ENCODE measurements at regions not wholly inside any gene's neighbourhood (a gene's known extent, or its start where the extent isn't known, plus 50 kb on each side); places are given as distances from the start of the nearest gene placed in this dataset.
"Not testable (repeated sequence)": the region's sequence is repeated elsewhere in the genome, so short reads cannot be mapped to it uniquely, and the experiment has no call there.

GRCh38 chr22:48301908-48302307 lies 1525.8 kb downstream of the BRD1 start:
- DNase-seq, result no peak

- DNase-seq, result no peak
These were observed 1526.3 kb downstream of the BRD1 start for GRCh38 chr22:48301421-48301820.

DNA sequence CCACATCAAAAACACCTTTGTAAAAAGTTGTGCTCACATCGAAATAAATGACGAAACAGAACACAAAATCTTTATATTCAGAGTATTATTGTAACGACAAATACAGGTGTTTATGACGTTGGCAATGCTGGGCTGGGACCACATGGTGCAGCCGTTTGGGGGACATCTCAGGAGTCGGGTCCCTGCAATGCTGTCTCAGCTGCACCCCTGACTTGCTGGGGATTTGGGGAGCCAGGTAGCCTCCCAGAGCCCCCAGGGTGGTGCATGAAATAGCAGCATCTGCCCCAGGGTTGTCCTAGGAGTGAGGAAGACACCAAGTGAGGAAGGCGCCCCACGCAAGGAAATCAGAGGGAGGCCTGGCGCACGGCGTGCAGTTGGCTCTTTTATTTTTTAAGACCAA lies 1526.8 kb downstream of the BRD1 start:
- DNase-seq, result no peak

- DNase-seq, result no peak
These were observed 1527.9 kb downstream of the BRD1 start for GRCh38 chr22:48299801-48300200.

DNA sequence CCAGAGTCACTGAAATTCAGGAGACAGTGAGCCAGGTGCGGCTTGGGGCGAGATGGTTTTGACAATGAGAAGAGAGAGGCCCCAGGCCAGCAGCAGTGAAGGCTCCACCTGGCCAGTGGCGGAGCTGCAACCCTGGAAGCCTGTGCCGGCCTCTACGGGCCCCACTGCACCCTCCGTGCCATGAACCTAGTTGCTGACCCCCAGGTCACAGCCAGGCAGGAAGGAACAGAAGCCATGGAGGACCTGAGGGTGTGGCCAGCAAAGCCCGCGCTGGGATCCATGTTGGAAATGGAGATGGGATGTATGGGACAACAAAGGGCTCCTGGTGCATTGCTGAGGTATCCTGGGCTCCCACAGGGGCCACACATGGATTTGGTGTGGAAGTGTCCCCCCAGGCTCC lies 1528.5 kb downstream of the BRD1 start:
- DNase-seq, result no peak

DNA sequence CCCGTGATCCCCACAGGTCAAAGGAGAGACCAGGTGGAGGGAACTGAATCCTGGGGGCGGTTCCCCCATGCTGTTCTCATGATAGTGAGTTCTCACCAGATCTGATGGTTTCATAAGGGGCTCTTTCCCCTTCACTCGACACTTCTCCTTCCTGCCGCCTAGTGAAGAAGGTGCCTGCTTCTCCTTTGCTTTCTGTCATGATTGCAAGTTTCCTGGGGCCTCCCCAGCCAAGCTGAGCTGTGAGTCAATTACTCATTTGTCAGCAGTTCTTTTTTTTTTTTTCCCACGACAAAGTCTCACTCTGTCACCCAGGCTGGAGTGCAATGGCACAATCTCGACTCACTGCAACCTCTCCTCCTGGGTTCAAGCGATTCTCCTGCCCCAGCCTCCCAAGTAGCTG lies 1530.4 kb downstream of the BRD1 start:
- DNase-seq, result no peak

DNA sequence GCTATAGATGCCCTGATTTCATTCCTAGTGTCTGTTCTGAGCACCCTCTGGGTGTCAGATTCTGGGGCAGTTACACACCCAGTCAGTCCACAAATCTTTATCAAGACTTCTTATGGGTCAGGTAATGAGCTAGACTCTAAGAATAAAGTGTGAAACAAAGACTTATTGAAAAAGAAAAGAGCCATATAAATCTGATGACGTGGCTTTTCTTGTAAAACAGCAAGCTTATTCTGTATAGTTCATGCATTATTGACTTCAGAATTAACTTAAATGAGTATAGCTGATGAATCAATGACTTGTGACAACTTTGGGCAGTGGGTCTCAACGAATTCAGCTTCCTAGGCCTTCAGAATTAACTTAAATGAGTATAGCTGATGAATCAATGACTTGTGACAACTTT lies 1527.5 kb downstream of the TBC1D22A start:
- DNase-seq, result not testable (repeated sequence)

- DNase-seq, result no peak
These were observed 1526.0 kb downstream of the TBC1D22A start for GRCh38 chr22:48288376-48288940.

DNA sequence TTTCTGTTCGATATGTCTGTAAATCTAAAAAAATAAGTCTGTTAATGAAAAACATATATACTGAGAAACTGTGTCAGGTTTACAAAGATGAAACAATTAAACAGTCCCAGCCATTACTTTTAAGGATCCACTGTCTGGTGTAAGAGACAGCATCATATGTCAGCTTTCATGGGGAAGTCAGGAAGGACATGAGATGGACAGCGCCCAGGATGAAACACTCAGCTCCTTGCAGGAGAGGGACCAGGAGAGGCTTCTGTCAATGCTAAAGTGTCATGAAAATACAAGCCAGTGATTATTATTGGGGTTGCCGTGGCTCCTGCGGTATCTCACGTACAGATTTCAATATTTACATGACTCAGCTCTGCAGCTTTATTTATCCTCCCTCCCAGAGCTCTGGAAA lies 1524.6 kb downstream of the TBC1D22A start:
- DNase-seq, result no peak

DNA sequence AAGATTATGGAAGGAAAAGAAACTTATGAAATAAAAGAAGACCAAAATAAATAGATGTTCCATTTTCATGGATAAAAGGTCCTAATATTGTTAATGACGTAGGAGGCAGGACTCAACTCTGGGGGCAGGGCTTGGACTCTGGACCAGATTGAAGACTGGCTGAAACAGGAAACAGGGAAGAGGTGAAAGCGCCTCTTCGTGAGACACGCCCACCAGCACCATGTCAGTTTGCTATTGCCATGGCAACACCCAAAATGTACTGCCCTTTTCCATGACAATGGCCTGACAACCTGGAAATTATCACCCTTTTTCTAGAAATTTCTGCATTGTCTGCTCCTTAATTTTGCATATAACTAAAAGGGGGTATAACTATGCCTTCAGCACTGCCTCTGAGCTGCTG lies 1522.2 kb downstream of the TBC1D22A start:
- no peak for DNase-seq

DNA sequence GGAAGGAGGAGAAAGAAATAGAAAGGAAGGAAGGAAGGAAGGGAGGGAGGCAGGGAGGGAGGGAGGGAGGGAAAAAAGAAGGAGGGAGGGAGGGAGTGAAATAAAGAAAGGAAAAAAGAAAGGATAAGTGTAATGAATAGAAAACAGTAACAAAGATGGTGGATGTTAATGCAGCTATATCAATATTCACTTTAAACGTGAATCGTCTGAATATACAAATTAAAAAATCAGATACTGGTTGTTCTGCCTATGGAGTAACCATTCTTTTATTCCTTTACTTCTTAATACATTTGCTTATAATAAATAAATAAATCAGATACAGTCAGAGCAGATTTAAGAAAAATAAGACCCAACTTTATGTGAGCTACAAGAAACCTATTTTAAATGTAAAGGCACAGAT lies 1520.4 kb downstream of the TBC1D22A start:
- no peak for DNase-seq

- DNase-seq, result no peak
These were observed 1517.0 kb downstream of the TBC1D22A start for GRCh38 chr22:48279461-48279756.

- no peak for DNase-seq
These were observed 1516.4 kb downstream of the TBC1D22A start for GRCh38 chr22:48278620-48279460.

DNA sequence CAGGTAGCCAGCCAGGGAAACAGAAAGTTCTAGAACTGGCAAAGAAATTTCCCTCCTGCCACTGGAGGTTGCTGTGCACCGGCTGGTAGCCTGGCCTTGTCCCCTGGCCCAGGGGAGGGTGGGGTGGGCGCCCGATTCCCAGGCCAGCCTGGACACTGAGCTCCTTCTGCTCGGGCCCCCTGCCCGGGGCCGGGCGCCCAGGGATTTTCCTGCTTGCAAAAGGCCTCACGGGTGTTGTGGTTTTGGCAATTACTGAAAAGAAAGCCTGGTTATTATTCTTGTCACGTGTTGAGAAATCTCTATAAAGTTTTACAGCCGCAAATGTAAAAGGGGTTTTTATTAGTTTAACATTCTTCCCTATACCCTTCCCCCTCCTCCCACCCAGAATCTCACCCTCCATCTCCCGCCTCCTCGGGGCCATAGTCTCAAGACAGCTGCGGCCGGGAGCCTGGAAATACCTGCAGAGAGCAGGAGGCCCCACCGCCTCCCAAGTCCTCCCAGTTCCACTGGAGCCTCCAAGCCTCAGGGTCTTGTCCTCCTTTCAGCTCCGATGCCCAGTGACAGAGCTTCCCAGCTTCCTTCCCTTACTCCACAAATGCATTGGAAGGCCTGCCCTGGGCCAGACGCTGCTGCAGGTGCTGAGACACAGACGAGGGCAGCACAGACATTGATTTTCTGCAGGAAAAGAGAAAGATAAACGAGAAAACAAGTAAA lies 1515.6 kb downstream of the TBC1D22A start:
- DNase-seq, result no peak

GRCh38 chr22:48276994-48277867 lies 1514.8 kb downstream of the TBC1D22A start:
- no peak for DNase-seq

DNA sequence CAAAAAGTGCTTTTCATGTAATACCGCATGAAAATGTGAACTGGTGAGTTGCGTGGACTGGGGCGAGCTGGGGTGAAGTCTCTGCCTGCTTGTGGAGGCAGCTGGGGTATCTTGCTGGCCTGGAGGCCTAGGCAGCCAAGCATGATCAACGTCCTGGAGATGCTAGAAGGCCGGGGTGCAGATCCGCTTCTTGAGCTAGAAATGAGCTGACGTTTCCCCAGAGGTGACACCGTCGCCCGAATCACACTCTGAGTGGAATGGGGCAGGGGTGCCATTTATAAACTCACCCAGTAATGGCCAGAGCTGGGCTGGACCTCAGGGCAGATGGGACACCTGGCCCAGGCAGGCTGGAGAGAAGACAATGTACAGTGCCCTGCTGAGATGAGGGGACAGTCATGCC lies 1513.0 kb downstream of the TBC1D22A start:
- no peak for DNase-seq

DNA sequence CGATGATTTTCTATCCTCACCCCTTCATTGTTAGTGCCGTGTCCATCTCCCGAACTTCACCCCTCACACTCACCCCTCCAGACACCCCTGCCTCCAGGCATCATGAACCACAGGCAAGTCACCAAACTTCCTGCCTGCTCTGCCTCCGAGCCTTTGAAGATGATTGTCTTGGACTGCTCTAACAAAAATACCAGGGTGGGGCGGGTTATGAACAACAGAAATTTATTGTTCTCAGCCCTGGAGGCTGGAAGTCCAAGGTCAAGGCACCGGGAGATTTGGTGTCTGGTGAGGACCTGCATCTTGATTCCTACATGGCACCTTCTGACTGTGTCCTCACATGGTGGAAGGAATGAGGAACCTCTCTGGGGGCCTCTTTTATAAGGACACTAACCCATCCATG lies 1508.3 kb downstream of the TBC1D22A start:
- DNase-seq, result no peak

- DNase-seq, result no peak
These were observed 1506.5 kb downstream of the TBC1D22A start for GRCh38 chr22:48268771-48269552.

GRCh38 chr22:48268293-48268692 lies 1505.8 kb downstream of the TBC1D22A start:
- DNase-seq, result no peak

DNA sequence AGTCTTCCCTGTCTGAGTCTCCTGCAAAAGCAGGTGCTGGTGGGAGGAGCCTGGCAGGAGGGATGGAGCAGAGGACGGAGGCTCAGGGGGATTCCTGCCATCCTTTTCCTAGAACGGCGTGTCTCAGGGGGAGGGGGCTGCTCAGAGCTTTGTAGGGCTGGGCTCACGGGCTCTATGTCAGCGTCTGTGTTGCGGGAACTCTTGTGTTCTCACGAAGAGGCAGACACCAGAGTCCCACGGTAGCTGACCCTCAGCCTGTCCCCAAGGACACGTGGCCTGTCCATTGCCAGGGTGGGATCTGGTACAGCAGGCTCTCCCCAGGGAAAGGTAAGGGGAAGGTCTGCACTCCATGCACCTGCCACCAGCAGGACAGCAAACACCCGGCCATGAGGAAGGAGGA lies 1505.2 kb downstream of the TBC1D22A start:
- DNase-seq, result no peak

GRCh38 chr22:48265000-48265625 lies 1502.7 kb downstream of the TBC1D22A start:
- no peak for DNase-seq

DNA sequence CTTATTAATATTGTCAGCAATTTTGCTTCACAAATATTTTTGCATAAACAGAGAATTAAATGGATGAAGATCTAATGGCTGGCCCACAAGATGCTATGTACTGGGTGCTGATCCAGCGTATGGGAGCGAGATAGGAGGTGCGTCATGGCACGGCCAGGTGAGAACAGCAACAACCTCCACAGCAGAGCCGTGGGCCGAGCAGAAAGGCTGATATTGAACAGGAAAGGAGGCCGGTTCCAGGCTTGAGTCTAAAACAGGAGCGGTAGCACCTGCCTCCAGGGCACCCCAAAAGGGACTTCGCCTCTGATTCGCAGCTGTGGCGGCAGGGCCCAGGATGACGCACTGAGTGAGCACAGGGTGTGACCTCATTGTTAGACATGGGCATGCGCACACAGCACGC lies 1502.1 kb downstream of the TBC1D22A start:
- DNase-seq, result no peak

Data from NCI-H1105 (cell line).